ENCODE measurements at regions not wholly inside any gene's neighbourhood (a gene's known extent, or its start where the extent isn't known, plus 50 kb on each side); places are given as distances from the start of the nearest gene placed in this dataset.

DNA sequence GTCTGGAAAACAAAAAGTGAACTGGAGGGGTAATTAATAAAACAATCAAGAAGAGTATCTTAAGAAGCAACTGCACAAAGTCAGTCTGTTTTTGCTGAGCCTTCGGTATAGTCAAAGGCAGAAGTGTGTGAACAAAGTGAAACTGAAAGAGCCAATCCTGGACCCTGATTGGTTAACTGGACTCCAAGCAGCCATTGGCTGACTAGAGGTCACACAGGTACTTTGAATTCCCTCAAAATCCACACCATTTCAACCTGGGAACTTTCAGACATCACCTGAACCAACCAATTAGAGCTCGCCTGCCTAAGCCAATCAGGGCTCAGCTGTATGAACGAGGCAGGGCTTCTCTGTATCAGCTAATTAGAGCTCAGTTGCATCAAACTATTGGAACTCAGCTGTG lies 286.7 kb downstream of the TLE4 start:
- intact Hi-C loops (cut with DNase I): no loop called here
- TF ChIP-seq CTCF (IDR thresholded peaks at IDR 0.05): no peak
- no peaks in the 10 kb centered on the region for H3K27me3 ChIP-seq
- H3K4me3 ChIP-seq: no peak overlapping the region
- H3K4me1 ChIP-seq: no peaks in the 10 kb centered on the region
- no peak for DNase-seq
- H3K9ac ChIP-seq (ENCODE audit: low read depth in 2 of 2, low read length in 2 of 2): no peak overlapping the region
- H3K36me3 ChIP-seq: no peaks in the 10 kb centered on the region
- no peaks in the 10 kb centered on the region for H3K9me3 ChIP-seq
- no peak overlapping the region for H3K27ac ChIP-seq

- Histone ChIP-seq H3K9ac (ENCODE audit: low read depth in 2 of 2, low read length in 2 of 2) (no peak overlapping the region), H3K4me3 (no peak overlapping the region), H3K4me1 (no peaks in the 10 kb centered on the region), H3K27ac (no peak overlapping the region), H3K36me3 (no peaks in the 10 kb centered on the region), H3K27me3 (no peaks in the 10 kb centered on the region), H3K9me3 (no peaks in the 10 kb centered on the region)
- intact Hi-C loops (cut with DNase I): no loop called here
- no peak for DNase-seq
- TF ChIP-seq CTCF (IDR thresholded peaks at IDR 0.05): no peak
These were observed 285.4 kb downstream of the TLE4 start for GRCh38 chr9:79857188-79857587.

DNA sequence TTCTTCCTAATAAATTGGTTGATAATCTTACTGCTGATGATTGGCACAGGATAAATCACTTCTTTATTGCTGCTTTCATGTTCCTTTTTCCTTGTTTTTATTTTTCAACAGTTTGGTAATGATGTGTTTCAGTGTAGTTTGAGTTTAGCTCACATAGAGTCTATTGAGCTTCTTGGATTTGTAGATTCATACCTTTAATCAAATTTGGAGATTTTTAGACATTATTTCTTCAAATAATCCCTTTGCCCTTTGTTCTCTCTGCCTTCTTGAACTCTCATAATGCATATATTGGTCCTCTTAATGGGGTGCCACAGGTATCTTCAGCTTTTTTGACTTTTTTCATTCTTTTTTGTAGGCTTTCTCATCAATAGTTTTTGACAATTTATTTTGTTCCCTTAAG lies 275.3 kb downstream of the TLE4 start:
- Histone ChIP-seq H3K9ac (ENCODE audit: low read depth in 2 of 2, low read length in 2 of 2) (no peak overlapping the region), H3K4me1 (no peaks in the 10 kb centered on the region), H3K27me3 (no peaks in the 10 kb centered on the region), H3K27ac (no peak overlapping the region), H3K4me3 (no peak overlapping the region), H3K9me3 (no peaks in the 10 kb centered on the region), H3K36me3 (no peaks in the 10 kb centered on the region)
- no peak for TF ChIP-seq CTCF (IDR thresholded peaks at IDR 0.05)
- DNase-seq: no peak
- intact Hi-C loops (cut with DNase I): no loop called here

GRCh38 chr9:79829566-79830302 lies 258.0 kb downstream of the TLE4 start:
- Histone ChIP-seq H3K27me3 (no peaks in the 10 kb centered on the region), H3K9me3 (no peaks in the 10 kb centered on the region), H3K9ac (ENCODE audit: low read depth in 2 of 2, low read length in 2 of 2) (no peak overlapping the region), H3K4me1 (no peaks in the 10 kb centered on the region), H3K4me3 (no peak overlapping the region), H3K36me3 (no peaks in the 10 kb centered on the region), H3K27ac (no peak overlapping the region)
- no peak for TF ChIP-seq CTCF (IDR thresholded peaks at IDR 0.05)
- intact Hi-C loops (cut with DNase I): no loop called here
- DNase-seq: no peak

DNA sequence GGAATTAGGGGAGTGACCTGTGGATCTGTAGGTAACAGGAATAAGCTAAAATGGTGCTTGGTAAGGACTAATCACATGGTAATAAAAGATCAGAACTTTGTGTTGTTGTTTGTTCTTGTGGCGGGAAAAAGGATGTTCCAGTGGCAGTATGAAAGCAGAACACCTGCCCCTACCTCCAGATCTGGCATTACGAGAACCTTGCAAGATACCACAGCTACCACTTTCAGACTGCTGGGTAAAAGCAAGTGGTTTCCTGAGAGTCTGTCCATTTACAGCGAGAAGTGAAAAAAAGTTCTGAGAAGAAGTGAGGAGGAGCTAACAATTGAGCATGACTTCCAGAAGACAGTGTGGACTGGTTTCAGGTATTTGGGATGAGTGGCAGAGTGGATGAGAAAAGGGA lies 252.5 kb downstream of the TLE4 start:
- Histone ChIP-seq H3K9me3 (no peaks in the 10 kb centered on the region), H3K27me3 (no peaks in the 10 kb centered on the region), H3K36me3 (no peaks in the 10 kb centered on the region), H3K4me3 (no peak overlapping the region), H3K27ac (no peak overlapping the region), H3K9ac (ENCODE audit: low read depth in 2 of 2, low read length in 2 of 2) (no peak overlapping the region), H3K4me1 (no peaks in the 10 kb centered on the region)
- intact Hi-C loops (cut with DNase I): no loop called here
- TF ChIP-seq CTCF (IDR thresholded peaks at IDR 0.05): no peak
- no peak for DNase-seq
